Motor neuron (in vitro differentiated cells): ENCODE measurements at regions not wholly inside any gene's neighbourhood (a gene's known extent, or its start where the extent isn't known, plus 50 kb on each side); places are given as distances from the start of the nearest gene placed in this dataset.

ENCODE experiments used
- ATAC-seq, 8 experiments: fragments of 200-7000 bp; cut with Tn5 transposase; replicated peaks in 6 of 8; 2 replicates each; pipeline ENCODE4 v1.8.0; 2021; ENCODE audit warnings: mild to moderate bottlenecking in 8 of 8, moderate library complexity in 8 of 8
- H3K27ac ChIP-seq, 2 donors: fragments of 250-450 bp; sonication (Bioruptor Pico); 2 replicates each; pipeline ENCODE4 v1.9.0; 2021; ENCODE audit warnings: antibody characterized with exemption in 2 of 2, mild to moderate bottlenecking in 2 of 2, moderate library complexity in 1 of 2
- H3K4me1 ChIP-seq, 2 donors: fragments of 250-450 bp; sonication (Bioruptor Pico); replicated peaks in 1 of 2; 2 replicates each; pipeline ENCODE4 v1.6.1; 2021; ENCODE audit warnings: antibody characterized with exemption in 2 of 2, mild to moderate bottlenecking in 2 of 2, moderate library complexity in 1 of 2
- H3K4me3 ChIP-seq, 5 donors: fragments of 250-450 bp; sonication (Bioruptor Pico); 2 replicates each; pipeline ENCODE4 v1.9.0; 2021; ENCODE audit warnings: antibody characterized with exemption in 5 of 5, mild to moderate bottlenecking in 5 of 5, moderate library complexity in 4 of 5
- WGBS, 10 experiments: fragments of 450-650 bp; shearing (Covaris generic); methylation state at CpG; one replicate each; pipeline ENCODE4 v1.0.0; 2022; 5-methylcytosine and 5-hydroxymethylcytosine counted together
- in situ Hi-C, 9 experiments: fragments of 400-800 bp; cut with MboI; loops; one replicate each; pipeline ENCODE4 v1.15.0; 2021; ENCODE audit warnings: low sequenced_read_pairs in 9 of 9, low pct_unique_long_range_greater_than_20kb in 2 of 9; ENCODE audit not compliant: unreplicated experiment in 9 of 9

GRCh38 chr16:73852561-73852960, 444.1 kb upstream of the PSMD7 start:
- in situ Hi-C loops: loop anchor here in 1 of 9 experiments (25.0 kb wide), 1 partner anchor 290 kb away; no protein-coding TSS in a partner anchor
- 0 to 100% (median 83%) methylated on average over 1 of the region's 1 CpG; no CpG with 5 or more reads in 2 of the 10 experiments for WGBS, 10 experiments
- no peak overlapping the region for H3K4me3 ChIP-seq
- no peak for ATAC-seq
- H3K4me1 ChIP-seq: peaks cover under 1 to 13% of the 10 kb centered on the region in 2 donors
- no peak overlapping the region for H3K27ac ChIP-seq

GRCh38 chr16:73848993-73849392, 447.6 kb upstream of the PSMD7 start:
- in situ Hi-C loops: no loop called here
- H3K27ac ChIP-seq: no peak overlapping the region
- peaks cover 15 to 18% of the 10 kb centered on the region in 2 donors for H3K4me1 ChIP-seq
- WGBS, 10 experiments: 0 to 100% (median 83%) methylated on average over 1 to 4 of the region's 4 CpGs; no CpG with 5 or more reads in 3 of the 10 experiments
- no peak for ATAC-seq
- H3K4me3 ChIP-seq: no peak overlapping the region

GRCh38 chr16:73847090-73847489, 449.5 kb upstream of the PSMD7 start:
- in situ Hi-C loops: no loop called here
- Histone ChIP-seq H3K4me3 (no peak overlapping the region), H3K27ac (no peak overlapping the region), H3K4me1 (peaks cover 21 to 26% of the 10 kb centered on the region in 2 donors)
- WGBS, 10 experiments: 0 to 100% (median 79%) methylated on average over 1 to 2 of the region's 3 CpGs; no CpG with 5 or more reads in 4 of the 10 experiments
- ATAC-seq: no peak

- peak in 5 of 8 experiments; percentile 38 to 58 (median 43) for ATAC-seq
- WGBS, 10 experiments: 0 to 75% (median 57%) methylated on average over 1 to 6 of the region's 7 CpGs; no CpG with 5 or more reads in 1 of the 10 experiments
- H3K27ac ChIP-seq: no peak overlapping the region
- H3K4me3 ChIP-seq: no peak overlapping the region
- in situ Hi-C loops: no loop called here
- H3K4me1 ChIP-seq: peaks cover 21 to 26% of the 10 kb centered on the region in 2 donors
These were observed 450.3 kb upstream of the PSMD7 start for GRCh38 chr16:73846356-73846755.

GRCh38 chr16:73846007-73846330, 450.6 kb upstream of the PSMD7 start:
- no peak for ATAC-seq
- Histone ChIP-seq H3K4me1 (peaks cover 21 to 26% of the 10 kb centered on the region in 2 donors), H3K4me3 (no peak overlapping the region), H3K27ac (peak overlapping the region in 1 of 2 donors; percentile 59)
- in situ Hi-C loops: no loop called here
- WGBS, 10 experiments: 47 to 100% (median 93%) methylated on average over 1 to 3 of the region's 3 CpGs; no CpG with 5 or more reads in 1 of the 10 experiments

GRCh38 chr16:73845238-73846006, 451.2 kb upstream of the PSMD7 start:
- in situ Hi-C loops: no loop called here
- WGBS, 10 experiments: 3 to 78% (median 33%) methylated on average over 3 to 7 of the region's 7 CpGs; no CpG with 5 or more reads in 1 of the 10 experiments
- Histone ChIP-seq H3K4me1 (peaks cover 21 to 26% of the 10 kb centered on the region in 2 donors), H3K27ac (peak overlapping the region in 1 of 2 donors; percentile 59), H3K4me3 (no peak overlapping the region)
- ATAC-seq: peak in 5 of 8 experiments; percentile 65 to 82 (median 68)

GRCh38 chr16:73840728-73841127, 455.9 kb upstream of the PSMD7 start:
- WGBS, 10 experiments: 0 to 89% (median 71%) methylated on average over 1 to 4 of the region's 4 CpGs; no CpG with 5 or more reads in 2 of the 10 experiments
- in situ Hi-C loops: no loop called here
- no peak for ATAC-seq

GRCh38 chr16:73831220-73831619, 465.4 kb upstream of the PSMD7 start:
- in situ Hi-C loops: no loop called here
- ATAC-seq: no peak
- Histone ChIP-seq H3K4me1 (no peaks in the 10 kb centered on the region), H3K4me3 (no peak overlapping the region), H3K27ac (no peak overlapping the region)
- WGBS, 10 experiments: 3 to 100% (median 89%) methylated on average over 1 to 8 of the region's 8 CpGs

More at GRCh38 chr16:73840728-73841127, 455.9 kb upstream of the PSMD7 start:
- Histone ChIP-seq H3K4me1 (peaks cover 12 to 18% of the 10 kb centered on the region in 2 donors), H3K27ac (no peak overlapping the region), H3K4me3 (no peak overlapping the region)

- peak in 5 of 8 experiments; percentile 41 to 78 (median 59) for ATAC-seq
- in situ Hi-C loops: no loop called here
- H3K4me1 ChIP-seq: peaks cover 15 to 18% of the 10 kb centered on the region in 2 donors
- no peak overlapping the region for H3K27ac ChIP-seq
- WGBS, 10 experiments: 24 to 74% (median 41%) methylated on average over 1 to 7 of the region's 7 CpGs
- no peak overlapping the region for H3K4me3 ChIP-seq
These were observed 473.3 kb upstream of the PSMD7 start for GRCh38 chr16:73823205-73823849.

- Histone ChIP-seq H3K27ac (no peak overlapping the region), H3K4me1 (peaks cover 27 to 33% of the 10 kb centered on the region in 2 donors), H3K4me3 (no peak overlapping the region)
- peak in 5 of 8 experiments; percentile 82 to 97 (median 87) for ATAC-seq
- WGBS, 10 experiments: 0 to 100% (median 36%) methylated on average over 1 to 11 of the region's 13 CpGs
- in situ Hi-C loops: no loop called here
These were observed 478.9 kb upstream of the PSMD7 start for GRCh38 chr16:73817526-73818324.

- in situ Hi-C loops: no loop called here
- no peak for ATAC-seq
- 0 to 92% (median 78%) methylated on average over 1 to 7 of the region's 7 CpGs; no CpG with 5 or more reads in 1 of the 10 experiments for WGBS, 10 experiments
These were observed 483.1 kb upstream of the PSMD7 start for GRCh38 chr16:73813527-73813926.

GRCh38 chr16:73804456-73804855, 492.2 kb upstream of the PSMD7 start:
- in situ Hi-C loops: no loop called here
- H3K27ac ChIP-seq: no peak overlapping the region
- ATAC-seq: peak in 1 of 8 experiments; percentile 15
- WGBS, 10 experiments: 0 to 100% (median 73%) methylated on average over 1 of the region's 1 CpG; no CpG with 5 or more reads in 4 of the 10 experiments
- H3K4me1 ChIP-seq: peaks cover 0 to 18% of the 10 kb centered on the region in 2 donors
- H3K4me3 ChIP-seq: no peak overlapping the region

More at GRCh38 chr16:73813527-73813926, 483.1 kb upstream of the PSMD7 start:
- no peak overlapping the region for H3K4me3 ChIP-seq
- H3K27ac ChIP-seq: no peak overlapping the region
- peaks cover 22 to 24% of the 10 kb centered on the region in 2 donors for H3K4me1 ChIP-seq
